ENCODE measurements at regions not wholly inside any gene's neighbourhood (a gene's known extent, or its start where the extent isn't known, plus 50 kb on each side); places are given as distances from the start of the nearest gene placed in this dataset.

GRCh38 chr3:22632536-22632935, 570.6 kb upstream of the UBE2E2 start:
- TF ChIP-seq PBX3 (IDR thresholded peaks at IDR 0.05) (no peak), USF1 (IDR thresholded peaks at IDR 0.05; ENCODE audit: borderline replicate concordance, low read depth) (no peak), RAD21 (IDR thresholded peaks at IDR 0.05; ENCODE audit: low read length) (no peak), RCOR1 (IDR thresholded peaks at IDR 0.05; ENCODE audit: low read length) (no peak), TEAD4 (IDR thresholded peaks at IDR 0.05; ENCODE audit: borderline replicate concordance, insufficient read depth) (no peak), EP300 (IDR thresholded peaks at IDR 0.05; ENCODE audit: borderline replicate concordance in 1 of 2, low read depth in 1 of 2, low read length in 1 of 2) (no peak), POLR2AphosphoS5 (IDR thresholded peaks at IDR 0.05; ENCODE audit: low read depth, low read length) (no peak), FOXJ3 (CRISPR knock-in tag; IDR thresholded peaks at IDR 0.05) (no peak), JUND (IDR thresholded peaks at IDR 0.05) (no peak), YY1 (IDR thresholded peaks at IDR 0.05; ENCODE audit: low read depth) (no peak), SIN3A (IDR thresholded peaks at IDR 0.05; ENCODE audit: borderline replicate concordance, low read depth, low read length) (no peak)
- TF ChIP-seq, protein P1, sequence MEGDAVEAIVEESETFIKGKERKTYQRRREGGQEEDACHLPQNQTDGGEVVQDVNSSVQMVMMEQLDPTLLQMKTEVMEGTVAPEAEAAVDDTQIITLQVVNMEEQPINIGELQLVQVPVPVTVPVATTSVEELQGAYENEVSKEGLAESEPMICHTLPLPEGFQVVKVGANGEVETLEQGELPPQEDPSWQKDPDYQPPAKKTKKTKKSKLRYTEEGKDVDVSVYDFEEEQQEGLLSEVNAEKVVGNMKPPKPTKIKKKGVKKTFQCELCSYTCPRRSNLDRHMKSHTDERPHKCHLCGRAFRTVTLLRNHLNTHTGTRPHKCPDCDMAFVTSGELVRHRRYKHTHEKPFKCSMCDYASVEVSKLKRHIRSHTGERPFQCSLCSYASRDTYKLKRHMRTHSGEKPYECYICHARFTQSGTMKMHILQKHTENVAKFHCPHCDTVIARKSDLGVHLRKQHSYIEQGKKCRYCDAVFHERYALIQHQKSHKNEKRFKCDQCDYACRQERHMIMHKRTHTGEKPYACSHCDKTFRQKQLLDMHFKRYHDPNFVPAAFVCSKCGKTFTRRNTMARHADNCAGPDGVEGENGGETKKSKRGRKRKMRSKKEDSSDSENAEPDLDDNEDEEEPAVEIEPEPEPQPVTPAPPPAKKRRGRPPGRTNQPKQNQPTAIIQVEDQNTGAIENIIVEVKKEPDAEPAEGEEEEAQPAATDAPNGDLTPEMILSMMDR (IDR thresholded peaks at IDR 0.05), result no peak
- TF ChIP-seq, protein P2, sequence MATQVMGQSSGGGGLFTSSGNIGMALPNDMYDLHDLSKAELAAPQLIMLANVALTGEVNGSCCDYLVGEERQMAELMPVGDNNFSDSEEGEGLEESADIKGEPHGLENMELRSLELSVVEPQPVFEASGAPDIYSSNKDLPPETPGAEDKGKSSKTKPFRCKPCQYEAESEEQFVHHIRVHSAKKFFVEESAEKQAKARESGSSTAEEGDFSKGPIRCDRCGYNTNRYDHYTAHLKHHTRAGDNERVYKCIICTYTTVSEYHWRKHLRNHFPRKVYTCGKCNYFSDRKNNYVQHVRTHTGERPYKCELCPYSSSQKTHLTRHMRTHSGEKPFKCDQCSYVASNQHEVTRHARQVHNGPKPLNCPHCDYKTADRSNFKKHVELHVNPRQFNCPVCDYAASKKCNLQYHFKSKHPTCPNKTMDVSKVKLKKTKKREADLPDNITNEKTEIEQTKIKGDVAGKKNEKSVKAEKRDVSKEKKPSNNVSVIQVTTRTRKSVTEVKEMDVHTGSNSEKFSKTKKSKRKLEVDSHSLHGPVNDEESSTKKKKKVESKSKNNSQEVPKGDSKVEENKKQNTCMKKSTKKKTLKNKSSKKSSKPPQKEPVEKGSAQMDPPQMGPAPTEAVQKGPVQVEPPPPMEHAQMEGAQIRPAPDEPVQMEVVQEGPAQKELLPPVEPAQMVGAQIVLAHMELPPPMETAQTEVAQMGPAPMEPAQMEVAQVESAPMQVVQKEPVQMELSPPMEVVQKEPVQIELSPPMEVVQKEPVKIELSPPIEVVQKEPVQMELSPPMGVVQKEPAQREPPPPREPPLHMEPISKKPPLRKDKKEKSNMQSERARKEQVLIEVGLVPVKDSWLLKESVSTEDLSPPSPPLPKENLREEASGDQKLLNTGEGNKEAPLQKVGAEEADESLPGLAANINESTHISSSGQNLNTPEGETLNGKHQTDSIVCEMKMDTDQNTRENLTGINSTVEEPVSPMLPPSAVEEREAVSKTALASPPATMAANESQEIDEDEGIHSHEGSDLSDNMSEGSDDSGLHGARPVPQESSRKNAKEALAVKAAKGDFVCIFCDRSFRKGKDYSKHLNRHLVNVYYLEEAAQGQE (IDR thresholded peaks at IDR 0.05; ENCODE audit: low read depth, low read length), result no peak

Data from SK-N-SH (cell line).